ENCODE measurements at regions not wholly inside any gene's neighbourhood (a gene's known extent, or its start where the extent isn't known, plus 50 kb on each side); places are given as distances from the start of the nearest gene placed in this dataset.

DNA sequence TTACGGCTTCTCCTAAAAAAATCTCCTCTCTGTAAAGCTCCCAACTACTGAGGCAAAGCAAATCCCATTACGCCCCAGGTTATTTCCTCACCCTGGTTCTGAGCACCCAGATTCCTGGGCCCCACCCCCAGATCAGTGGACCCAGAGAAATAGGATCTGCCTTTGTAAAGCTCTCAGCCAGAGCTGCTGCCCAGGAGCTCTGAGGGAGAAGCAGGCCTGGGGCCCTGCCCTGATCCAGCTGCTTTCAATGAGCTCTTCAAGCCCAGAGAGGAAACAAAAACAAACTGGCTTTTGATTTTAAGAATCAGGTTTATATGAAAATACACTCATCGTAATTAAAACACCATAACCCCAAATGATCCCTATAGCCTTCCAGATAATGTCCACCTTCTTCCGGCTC lies 124.5 kb downstream of the C5orf15 start:
- peaks cover 3% of the 10 kb centered on the region for H3K27me3 Mint-ChIP-seq
- no peak overlapping the region for H3K4me3 Mint-ChIP-seq
- ATAC-seq, result no peak
- ChIA-PET POLR2A (no interaction called here), CTCF (interaction anchor here (1.7 kb wide), 1 partner anchor 25 kb away, joined by 5 read pairs; no protein-coding TSS in a partner anchor)
- no peaks in the 10 kb centered on the region for H3K36me3 Mint-ChIP-seq (ENCODE audit: low read depth)
- H3K27ac Mint-ChIP-seq, result no peak overlapping the region
- no peak for DNase-seq
- intact Hi-C loops (cut with DNase I, micrococcal nuclease), result no loop called here
- no peaks in the 10 kb centered on the region for H3K9me3 Mint-ChIP-seq (ENCODE audit: low read depth)
- H3K4me1 Mint-ChIP-seq, result peaks cover 5% of the 10 kb centered on the region

DNA sequence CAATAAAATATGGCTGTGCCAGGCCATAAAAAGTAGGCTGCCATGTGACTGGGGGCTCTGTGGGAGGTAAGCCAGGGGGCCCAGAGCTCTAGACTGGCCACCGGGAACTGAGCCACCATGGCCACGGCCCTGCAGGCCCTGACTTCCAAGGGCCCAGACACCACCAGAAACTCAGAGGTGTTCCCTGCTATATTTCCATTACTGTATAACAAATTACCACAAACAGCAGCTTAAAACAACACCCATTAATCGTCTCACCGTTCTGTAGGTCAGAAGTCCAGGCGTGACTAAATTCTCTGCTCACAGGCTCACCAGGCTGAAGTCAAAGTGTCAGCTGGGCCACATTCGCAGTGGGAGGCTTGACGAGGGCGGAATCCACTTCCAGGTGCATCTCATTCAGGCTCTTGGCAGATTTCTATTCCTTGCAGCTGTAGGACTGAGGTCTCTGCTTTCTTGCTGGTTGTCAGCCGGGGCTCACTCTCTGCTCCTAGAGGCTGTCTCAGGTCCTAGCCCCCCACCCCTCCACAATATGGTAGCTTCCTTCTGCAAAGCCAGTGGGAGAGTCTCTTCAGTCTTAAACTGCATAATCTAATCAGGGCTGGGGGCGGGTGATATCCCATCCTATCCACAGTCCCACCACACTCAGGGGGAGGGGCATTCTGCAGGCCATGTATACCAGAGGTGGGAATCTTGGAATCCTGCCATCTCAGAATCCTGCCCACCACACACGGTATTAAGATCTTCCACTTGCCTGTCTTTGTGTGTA lies 125.4 kb downstream of the C5orf15 start:
- H3K4me3 Mint-ChIP-seq, result no peak overlapping the region
- peaks cover under 1% of the 10 kb centered on the region for H3K4me1 Mint-ChIP-seq
- POLR2A ChIA-PET, result no interaction called here
- no peak for DNase-seq
- no peak for ATAC-seq
- H3K9me3 Mint-ChIP-seq (ENCODE audit: low read depth), result no peaks in the 10 kb centered on the region
- H3K27me3 Mint-ChIP-seq, result peaks cover 3% of the 10 kb centered on the region
- CTCF ChIA-PET, result interaction anchor here (1.7 kb wide), 1 partner anchor 26 kb away, joined by 5 read pairs; no protein-coding TSS in a partner anchor
- no peaks in the 10 kb centered on the region for H3K36me3 Mint-ChIP-seq (ENCODE audit: low read depth)
- intact Hi-C loops (cut with DNase I, micrococcal nuclease), result no loop called here
- H3K27ac Mint-ChIP-seq, result no peak overlapping the region

DNA sequence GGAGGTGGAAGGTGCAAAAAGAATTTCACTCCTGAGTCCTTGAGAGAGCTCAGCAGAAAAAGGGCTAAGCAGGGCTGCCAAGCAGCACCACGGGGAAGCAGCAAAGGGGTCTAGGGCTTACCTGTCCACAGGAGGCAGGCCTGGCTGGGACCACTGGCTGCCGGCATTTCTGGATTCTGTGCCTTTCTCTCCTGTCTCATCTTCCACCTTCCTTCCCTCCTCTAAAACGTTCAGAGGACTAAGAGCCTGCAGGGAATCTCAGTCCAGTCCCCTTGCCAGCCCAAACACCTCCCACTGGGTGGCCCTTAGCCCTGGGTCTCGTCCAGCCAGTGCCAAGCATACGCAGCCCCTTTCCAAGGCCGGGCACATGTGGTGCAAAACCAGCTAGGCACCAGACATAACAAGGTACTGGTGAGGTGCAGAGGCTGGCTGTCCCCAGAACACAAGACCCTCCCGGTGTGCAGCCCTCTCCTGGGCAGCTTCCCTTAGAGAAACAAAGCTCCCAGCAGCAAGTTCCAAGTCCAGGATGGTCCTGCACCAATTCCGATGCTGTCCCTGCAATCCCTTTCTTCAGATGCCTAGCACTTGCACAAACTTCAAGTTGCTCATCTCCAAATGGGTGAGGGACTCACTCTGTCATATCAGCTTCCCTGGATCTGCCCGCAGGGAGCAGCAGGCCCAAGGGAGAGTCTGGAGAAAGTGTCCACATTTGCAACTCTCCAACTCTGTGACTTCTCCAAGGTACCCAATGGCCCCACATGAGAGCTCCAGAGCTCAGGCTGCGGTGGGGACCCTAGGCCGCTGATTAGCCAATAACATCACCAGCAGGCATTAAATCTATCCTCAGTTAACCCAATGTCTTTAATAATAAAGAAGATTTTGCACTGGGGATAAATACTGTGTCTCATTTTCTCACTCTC lies 126.3 kb downstream of the C5orf15 start:
- no peak overlapping the region for H3K27ac Mint-ChIP-seq
- ATAC-seq (no peak), DNase-seq (no peak)
- POLR2A ChIA-PET, result no interaction called here
- H3K9me3 Mint-ChIP-seq (ENCODE audit: low read depth), result no peaks in the 10 kb centered on the region
- peaks cover 3% of the 10 kb centered on the region for H3K27me3 Mint-ChIP-seq
- CTCF ChIA-PET, result interaction anchor here (1.7 kb wide), 1 partner anchor 27 kb away, joined by 5 read pairs; no protein-coding TSS in a partner anchor
- no peak overlapping the region for H3K4me3 Mint-ChIP-seq
- no peaks in the 10 kb centered on the region for H3K4me1 Mint-ChIP-seq
- H3K36me3 Mint-ChIP-seq (ENCODE audit: low read depth), result no peaks in the 10 kb centered on the region
- intact Hi-C loops (cut with DNase I, micrococcal nuclease), result no loop called here

DNA sequence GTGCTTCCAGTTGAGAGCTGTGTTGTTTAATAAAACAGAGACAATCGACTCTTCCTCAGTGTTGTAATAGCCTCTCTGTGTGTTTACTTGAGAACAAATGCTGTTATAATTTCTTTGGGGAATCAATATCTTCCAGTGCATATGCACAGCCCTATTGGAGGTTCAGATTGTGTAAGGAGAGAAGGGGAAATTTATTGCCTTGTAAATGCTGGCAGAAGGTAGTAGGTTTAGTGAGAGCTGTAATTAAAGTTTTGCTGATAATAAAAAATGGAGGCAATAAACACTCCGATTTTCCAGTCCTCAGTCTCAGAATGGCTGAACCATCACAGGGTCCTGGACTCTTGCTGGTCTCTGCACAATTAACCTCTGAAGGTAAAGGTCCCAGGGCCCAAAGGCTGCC lies 128.3 kb downstream of the C5orf15 start:
- peaks cover 5% of the 10 kb centered on the region for H3K27me3 Mint-ChIP-seq

DNA sequence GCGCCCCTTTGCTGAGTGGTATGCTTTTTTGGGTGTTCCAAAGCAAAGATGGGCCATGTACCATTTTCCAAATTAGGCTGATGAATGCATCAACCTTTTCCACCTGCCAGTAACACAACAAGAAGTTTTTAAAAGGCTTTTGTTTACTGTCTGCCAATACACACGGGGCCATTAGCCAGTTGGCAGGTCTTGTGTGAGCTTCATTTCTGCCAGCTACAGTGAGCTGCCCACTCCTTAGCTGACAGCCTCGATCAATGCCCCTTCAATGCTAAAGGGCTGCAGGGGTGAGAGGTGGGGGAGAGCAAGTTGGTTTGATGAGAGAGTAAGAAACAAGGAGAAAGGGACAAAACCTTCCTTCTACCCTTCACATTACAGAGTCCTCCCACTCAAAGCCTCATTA lies 128.7 kb downstream of the C5orf15 start:
- POLR2A ChIA-PET, result no interaction called here
- Mint-ChIP-seq H3K9me3 (ENCODE audit: low read depth) (peaks cover 1% of the 10 kb centered on the region), H3K4me3 (no peak overlapping the region), H3K36me3 (ENCODE audit: low read depth) (no peaks in the 10 kb centered on the region), H3K27me3 (peaks cover 5% of the 10 kb centered on the region), H3K27ac (no peak overlapping the region), H3K4me1 (no peaks in the 10 kb centered on the region)
- DNase-seq (no peak), ATAC-seq (no peak)
- CTCF ChIA-PET, result no interaction called here
- intact Hi-C loops (cut with DNase I, micrococcal nuclease), result no loop called here

More for the DNA sequence above, 128.3 kb downstream of the C5orf15 start:
- no peaks in the 10 kb centered on the region for H3K4me1 Mint-ChIP-seq
- no peaks in the 10 kb centered on the region for H3K36me3 Mint-ChIP-seq (ENCODE audit: low read depth)
- H3K4me3 Mint-ChIP-seq, result no peak overlapping the region
- POLR2A ChIA-PET, result no interaction called here
- no peak for ATAC-seq
- intact Hi-C loops (cut with DNase I, micrococcal nuclease), result no loop called here
- peaks cover 1% of the 10 kb centered on the region for H3K9me3 Mint-ChIP-seq (ENCODE audit: low read depth)
- H3K27ac Mint-ChIP-seq, result no peak overlapping the region
- DNase-seq, result no peak
- CTCF ChIA-PET, result interaction anchor here (0.7 to 0.8 kb wide), 2 partner anchors 9 to 34 kb away, joined by 3 to 5 read pairs; no protein-coding TSS in a partner anchor

DNA sequence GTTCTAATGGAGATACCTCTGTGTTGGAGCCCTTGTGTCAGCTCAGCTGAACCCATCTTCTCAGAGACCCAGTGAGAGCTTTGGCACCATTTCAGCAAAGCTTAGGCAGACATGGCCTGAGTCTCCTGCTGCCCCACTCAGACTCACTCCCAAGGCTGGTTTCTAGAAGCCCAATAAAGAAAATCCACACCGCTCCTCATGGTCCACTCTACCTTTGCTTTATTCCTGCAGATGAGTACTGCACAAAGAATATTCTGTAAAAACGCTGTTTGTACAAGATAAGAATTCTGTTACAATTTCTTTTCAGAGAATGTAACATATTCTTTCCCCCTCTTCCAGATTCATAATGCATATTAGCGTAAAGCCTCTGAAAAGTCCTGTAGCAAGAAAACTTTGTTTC lies 129.3 kb downstream of the C5orf15 start:
- DNase-seq (no peak), ATAC-seq (no peak)
- ChIA-PET CTCF (no interaction called here), POLR2A (no interaction called here)
- Mint-ChIP-seq H3K4me3 (no peak overlapping the region), H3K4me1 (no peaks in the 10 kb centered on the region), H3K36me3 (ENCODE audit: low read depth) (no peaks in the 10 kb centered on the region), H3K27ac (no peak overlapping the region), H3K9me3 (ENCODE audit: low read depth) (peaks cover 1% of the 10 kb centered on the region), H3K27me3 (peaks cover 6% of the 10 kb centered on the region)
- intact Hi-C loops (cut with DNase I, micrococcal nuclease), result no loop called here

DNA sequence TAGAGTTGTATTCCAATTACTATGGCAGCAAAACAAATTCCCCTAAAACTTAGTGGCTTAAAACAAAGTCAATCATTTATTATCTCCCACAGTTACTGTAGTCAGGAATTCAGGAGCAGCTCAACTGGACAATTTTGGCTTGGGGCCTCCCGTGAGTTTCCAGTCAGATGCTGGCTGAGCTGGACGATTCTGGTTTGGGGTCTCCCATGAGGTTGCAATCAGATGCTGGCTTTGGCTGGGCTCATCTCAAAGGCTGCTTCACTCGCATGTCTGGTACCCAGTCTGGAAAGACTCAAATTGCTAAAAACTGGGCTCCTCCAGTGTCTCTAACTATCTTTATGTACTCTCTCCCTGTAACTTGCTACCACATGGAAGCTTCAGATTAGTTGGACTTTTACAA lies 130.1 kb downstream of the C5orf15 start:
- ChIA-PET CTCF (no interaction called here), POLR2A (no interaction called here)
- H3K4me3 Mint-ChIP-seq, result no peak overlapping the region
- DNase-seq (no peak), ATAC-seq (no peak)
- H3K27ac Mint-ChIP-seq, result no peak overlapping the region
- H3K4me1 Mint-ChIP-seq, result no peaks in the 10 kb centered on the region
- peaks cover 9% of the 10 kb centered on the region for H3K27me3 Mint-ChIP-seq
- no peaks in the 10 kb centered on the region for H3K36me3 Mint-ChIP-seq (ENCODE audit: low read depth)
- H3K9me3 Mint-ChIP-seq (ENCODE audit: low read depth), result peaks cover 1% of the 10 kb centered on the region
- intact Hi-C loops (cut with DNase I, micrococcal nuclease), result no loop called here

DNA sequence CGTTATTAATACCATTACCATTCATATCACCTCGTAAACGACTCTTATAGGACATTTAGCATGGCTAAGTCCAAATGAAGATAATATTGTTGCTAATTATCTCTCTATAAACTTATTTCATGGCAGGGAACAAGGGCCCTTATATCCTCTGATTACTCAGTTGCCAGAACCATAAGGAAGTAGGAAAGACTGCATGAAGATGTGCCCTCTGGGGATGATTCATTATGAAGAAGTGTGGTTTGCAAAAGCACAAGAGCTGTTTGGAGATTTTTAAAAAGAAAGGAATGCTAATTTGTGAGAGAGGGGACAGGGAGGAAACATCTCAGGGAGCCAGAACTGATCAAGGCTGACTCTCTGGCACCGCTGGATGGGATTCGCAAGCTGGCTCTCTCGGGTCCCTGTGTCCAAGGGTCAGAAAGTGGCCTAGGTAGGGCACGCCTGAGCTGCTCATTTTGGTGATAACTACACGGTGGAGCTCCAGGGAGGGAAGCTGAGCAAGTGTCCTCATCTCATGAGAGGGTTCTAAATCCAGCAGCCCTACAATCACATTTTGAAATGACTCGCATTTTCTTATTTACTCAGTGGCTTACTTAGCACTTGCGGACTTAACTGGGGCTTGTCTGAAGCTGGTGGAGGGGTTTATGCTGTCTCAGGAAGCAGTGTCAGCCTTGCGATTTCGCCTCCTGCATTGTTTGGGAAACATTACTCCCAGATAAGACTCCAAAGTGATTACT lies 136.8 kb downstream of the C5orf15 start:
- Mint-ChIP-seq H3K4me3 (no peak overlapping the region), H3K27ac (no peak overlapping the region), H3K36me3 (ENCODE audit: low read depth) (no peaks in the 10 kb centered on the region), H3K4me1 (peaks cover 5% of the 10 kb centered on the region), H3K27me3 (peaks cover 8% of the 10 kb centered on the region), H3K9me3 (ENCODE audit: low read depth) (peaks cover 1% of the 10 kb centered on the region)
- peak; percentile 79 for ATAC-seq
- intact Hi-C loops (cut with DNase I, micrococcal nuclease), result no loop called here
- DNase-seq, result no peak
- ChIA-PET CTCF (interaction anchor here (0.8 to 1.5 kb wide), 4 partner anchors 20 to 408 kb away, joined by 3 to 6 read pairs (median 4); no protein-coding TSS in a partner anchor), POLR2A (interaction anchor here (0.5 kb wide), 1 partner anchor 28 kb away, joined by 5 read pairs; no protein-coding TSS in a partner anchor)

DNA sequence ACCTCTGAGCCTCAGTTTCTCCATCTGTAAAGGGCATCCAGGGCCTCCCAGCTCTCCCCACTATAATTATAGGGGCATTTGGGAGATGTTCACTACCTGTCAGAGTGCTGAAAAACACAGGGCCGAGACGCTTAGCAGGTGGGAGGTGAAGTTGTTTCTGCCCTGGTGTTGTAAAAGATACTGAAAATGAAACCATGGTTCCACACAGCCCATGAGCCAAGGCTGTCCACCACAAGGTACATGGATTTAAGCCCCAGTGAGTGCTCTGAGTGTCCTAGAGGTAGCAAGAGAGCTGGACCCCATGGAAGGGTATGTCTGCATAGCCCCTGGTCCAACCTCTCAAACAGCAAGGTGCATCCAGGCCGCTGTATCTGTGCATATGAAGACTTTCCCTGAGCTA lies 137.5 kb downstream of the C5orf15 start:
- POLR2A ChIA-PET, result no interaction called here
- no peak for ATAC-seq

DNA sequence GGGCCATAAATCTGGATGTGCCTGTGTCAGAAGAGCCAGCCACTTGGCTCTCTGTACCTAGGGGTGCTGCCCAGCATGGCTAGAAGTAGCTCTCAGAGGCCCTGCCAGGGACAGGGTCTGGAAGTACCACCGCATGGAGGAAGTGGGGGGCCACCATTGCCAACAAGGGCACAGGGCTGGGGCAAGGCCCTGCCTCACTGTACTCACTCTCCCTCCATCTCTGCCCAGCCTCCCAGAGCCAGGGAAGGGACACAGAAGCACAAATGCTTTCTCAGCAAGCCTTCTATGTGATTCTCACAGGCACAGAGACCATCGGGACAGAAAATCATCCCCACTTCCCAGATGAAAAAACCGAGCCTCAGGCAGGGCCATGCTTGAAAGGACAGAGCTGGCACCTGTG lies 138.1 kb downstream of the C5orf15 start:
- ATAC-seq (no peak), DNase-seq (no peak)
- Mint-ChIP-seq H3K4me3 (no peak overlapping the region), H3K27me3 (peaks cover 6% of the 10 kb centered on the region), H3K27ac (no peak overlapping the region), H3K4me1 (peaks cover 17% of the 10 kb centered on the region), H3K9me3 (ENCODE audit: low read depth) (peaks cover under 1% of the 10 kb centered on the region), H3K36me3 (ENCODE audit: low read depth) (no peaks in the 10 kb centered on the region)
- CTCF ChIA-PET, result interaction anchor here (0.7 to 1.1 kb wide), 2 partner anchors 10 to 489 kb away, joined by 4 to 5 read pairs; no protein-coding TSS in a partner anchor
- intact Hi-C loops (cut with DNase I, micrococcal nuclease), result no loop called here
- POLR2A ChIA-PET, result no interaction called here

More for the DNA sequence above, 137.5 kb downstream of the C5orf15 start:
- intact Hi-C loops (cut with DNase I, micrococcal nuclease), result no loop called here
- no peak overlapping the region for H3K27ac Mint-ChIP-seq
- no peaks in the 10 kb centered on the region for H3K36me3 Mint-ChIP-seq (ENCODE audit: low read depth)
- H3K4me3 Mint-ChIP-seq, result no peak overlapping the region
- CTCF ChIA-PET, result interaction anchor here (0.7 to 1.1 kb wide), 2 partner anchors 10 to 490 kb away, joined by 4 to 5 read pairs; no protein-coding TSS in a partner anchor
- no peak for DNase-seq
- H3K9me3 Mint-ChIP-seq (ENCODE audit: low read depth), result peaks cover 1% of the 10 kb centered on the region
- H3K4me1 Mint-ChIP-seq, result peaks cover 10% of the 10 kb centered on the region
- H3K27me3 Mint-ChIP-seq, result peaks cover 6% of the 10 kb centered on the region

DNA sequence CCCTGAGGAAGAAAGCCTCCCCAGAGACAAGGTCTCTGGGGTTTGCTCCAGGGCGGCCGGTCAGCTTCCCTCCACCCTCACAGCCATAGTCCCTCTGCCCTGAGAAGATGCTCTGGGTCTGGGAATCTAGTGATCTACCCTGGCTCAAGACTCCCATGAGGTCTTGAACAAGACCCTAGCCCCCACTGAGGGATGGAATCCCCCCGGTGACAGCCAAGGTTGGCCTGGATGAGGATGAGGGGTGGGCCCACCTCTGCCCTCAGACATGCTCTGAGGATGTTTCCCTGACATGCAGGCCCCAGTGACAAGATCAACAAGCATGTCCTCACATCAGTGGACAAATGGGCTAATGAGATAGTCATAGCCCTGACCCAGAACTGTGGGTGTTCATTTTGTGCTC lies 138.6 kb downstream of the C5orf15 start:
- intact Hi-C loops (cut with DNase I, micrococcal nuclease), result no loop called here
- no peak overlapping the region for H3K4me3 Mint-ChIP-seq
- DNase-seq (no peak), ATAC-seq (no peak)
- ChIA-PET CTCF (no interaction called here), POLR2A (no interaction called here)
- no peaks in the 10 kb centered on the region for H3K36me3 Mint-ChIP-seq (ENCODE audit: low read depth)
- H3K27ac Mint-ChIP-seq, result no peak overlapping the region
- peaks cover 6% of the 10 kb centered on the region for H3K27me3 Mint-ChIP-seq
- peaks cover 22% of the 10 kb centered on the region for H3K4me1 Mint-ChIP-seq
- H3K9me3 Mint-ChIP-seq (ENCODE audit: low read depth), result no peaks in the 10 kb centered on the region
